Endothelial cell of umbilical vein (primary cell): ENCODE measurements at regions not wholly inside any gene's neighbourhood (a gene's known extent, or its start where the extent isn't known, plus 50 kb on each side); places are given as distances from the start of the nearest gene placed in this dataset.
"Not testable (repeated sequence)": the region's sequence is repeated elsewhere in the genome, so short reads cannot be mapped to it uniquely, and the experiment has no call there.

ENCODE experiments used
- BruUV-seq: library from RNA; stranded (reverse); fragments of 400-500 nt; replicated peaks from 2 replicates; lab custom pipeline; 2021; lab: Mats Ljungman, UMichigan
- CTCF ChIA-PET: fragments of 300-600, 350-600 bp; sonication (Branson Sonifier 250); formaldehyde crosslinking; loops from one replicate; lab custom pipeline; 2021; ENCODE audit warnings: antibody characterized with exemption, inconsistent platforms; lab: Charles Lee
- POLR2A ChIA-PET: fragments of 300-600, 350-600 bp; sonication (Branson Sonifier 250); formaldehyde crosslinking; loops from one replicate; lab custom pipeline; 2021; ENCODE audit warnings: antibody characterized with exemption, inconsistent platforms; lab: Charles Lee
- DNase-seq: peaks from one replicate; pipeline ENCODE4 v3.0.0-alpha.2; 2011; ENCODE audit warnings: low read depth, low spot score
- FAIRE-seq: peaks from 2 replicates; lab custom pipeline; 2011; peaks lifted over from hg19 to GRCh38; lab: Jason Lieb, UNC
- H2AFZ ChIP-seq: 2 replicates; pipeline ENCODE4 v1.6.0; 2012; ENCODE audit warnings: low read depth, low read length, control low read depth, inconsistent platforms
- H3K27ac ChIP-seq: 2 replicates; pipeline ENCODE4 v1.5.1; 2011; ENCODE audit warnings: low read depth, mild to moderate bottlenecking, control low read depth, low read length, moderate library complexity; ENCODE audit not compliant: insufficient read depth
- H3K27me3 ChIP-seq, 2 experiments: 2 replicates each; pipeline versions ENCODE4 v1.6.0 to v1.6.1; 2011; ENCODE audit warnings: low read length in 2 of 2, mixed read lengths in 1 of 2; ENCODE audit not compliant: control insufficient read depth in 2 of 2, insufficient read depth in 2 of 2
- H3K36me3 ChIP-seq, 2 experiments: 2 replicates in 1 of 2; 3 replicates in 1 of 2; pipeline ENCODE4 v1.5.1; 2011; ENCODE audit warnings: low read length in 2 of 2, mild to moderate bottlenecking in 1 of 2, moderate library complexity in 1 of 2; ENCODE audit not compliant: control insufficient read depth in 2 of 2, insufficient read depth in 2 of 2; ENCODE audit errors: extremely low read depth in 1 of 2
- H3K4me1 ChIP-seq: 3 replicates; pipeline ENCODE4 v1.5.1; 2011; ENCODE audit warnings: mild to moderate bottlenecking, low read length; ENCODE audit not compliant: control insufficient read depth, insufficient read depth; ENCODE audit errors: extremely low read depth
- H3K4me2 ChIP-seq: 2 replicates; pipeline ENCODE4 v1.6.1; 2011; ENCODE audit warnings: low read length, control low read depth, mixed read lengths; ENCODE audit not compliant: insufficient read depth
- H3K4me3 ChIP-seq, 3 experiments: fragments of 200-600 bp in 1 of 3; sonication (generic), shearing (Covaris generic) in 1 of 3; replicated peaks in 1 of 3; 2 replicates each; pipeline ENCODE4 v1.5.1; 2011 to 2016; ENCODE audit warnings: control low read depth in 3 of 3, low read length in 3 of 3, mild to moderate bottlenecking in 2 of 3, inconsistent platforms in 1 of 3, low read depth in 1 of 3, moderate library complexity in 1 of 3; ENCODE audit not compliant: insufficient read depth in 1 of 3
- H3K79me2 ChIP-seq: 2 replicates; pipeline ENCODE4 v1.6.0; 2012; ENCODE audit warnings: low read length, inconsistent platforms; ENCODE audit not compliant: control insufficient read depth, insufficient read depth
- H3K9ac ChIP-seq: replicated peaks from 2 replicates; pipeline ENCODE3; 2011; ENCODE audit warnings: low read length, control low read depth; ENCODE audit not compliant: insufficient read depth; ENCODE audit errors: extremely low read depth
- H3K9me1 ChIP-seq: replicated peaks from 3 replicates; pipeline ENCODE4 v1.6.0; 2011; ENCODE audit warnings: mild to moderate bottlenecking, low read length; ENCODE audit not compliant: control insufficient read depth, insufficient read depth; ENCODE audit errors: extremely low read depth
- H3K9me3 ChIP-seq: replicated peaks from 2 replicates; pipeline ENCODE4 v1.5.1; 2012; ENCODE audit warnings: low read length, inconsistent platforms; ENCODE audit not compliant: control insufficient read depth, insufficient read depth
- H4K20me1 ChIP-seq: replicated peaks from 2 replicates; pipeline ENCODE3; 2011; ENCODE audit warnings: mild to moderate bottlenecking, low read length; ENCODE audit not compliant: control insufficient read depth, insufficient read depth; ENCODE audit errors: extremely low read depth
- dilution Hi-C: fragments of 300-500 bp; cut with MboI; formaldehyde crosslinking; loops from one replicate; pipeline ENCODE4 v1.15.0; 2019; ENCODE audit warnings: low sequenced_read_pairs; ENCODE audit not compliant: extremely low pct_ligation_motif_present
- intact Hi-C: fragments of 100-400 bp; cut with micrococcal nuclease; formaldehyde crosslinking; loops from one replicate; pipeline ENCODE4 v1.10.0; 2022

- intact Hi-C loops = loop anchor here (10.0 kb wide), 1 partner anchor 304 kb away; no protein-coding TSS in a partner anchor
- DNase-seq, BruUV-seq, H3K9me1 ChIP-seq, H3K4me1 ChIP-seq, FAIRE-seq, H4K20me1 ChIP-seq, H3K9me3 ChIP-seq, H3K79me2 ChIP-seq, H3K27me3 ChIP-seq, H3K4me2 ChIP-seq, H3K9ac ChIP-seq, H3K4me3 ChIP-seq, H3K27ac ChIP-seq, CTCF ChIA-PET, H2AFZ ChIP-seq, POLR2A ChIA-PET, dilution Hi-C loops: not testable (repeated sequence)
- H3K36me3 ChIP-seq = peaks cover 6 to 12% of the 10 kb centered on the region in 2 experiments
Measured at GRCh38 chr3:195978585-195978984, 70.2 kb upstream of the TNK2 start.

GRCh38 chr3:195976876-195977275, 68.5 kb upstream of the TNK2 start:
- H3K9me1 ChIP-seq, POLR2A ChIA-PET, dilution Hi-C loops, H3K4me2 ChIP-seq, BruUV-seq, H3K27me3 ChIP-seq, DNase-seq, FAIRE-seq, H4K20me1 ChIP-seq, H3K36me3 ChIP-seq, H3K4me3 ChIP-seq, H3K27ac ChIP-seq, H2AFZ ChIP-seq, CTCF ChIA-PET, H3K9ac ChIP-seq, H3K79me2 ChIP-seq, H3K9me3 ChIP-seq, H3K4me1 ChIP-seq: not testable (repeated sequence)
- intact Hi-C loops = loop anchor here (10.0 kb wide), 1 partner anchor 302 kb away; no protein-coding TSS in a partner anchor

- POLR2A ChIA-PET = not testable (repeated sequence)
- intact Hi-C loops = loop anchor here (10.0 kb wide), 1 partner anchor 299 kb away; no protein-coding TSS in a partner anchor
Measured at GRCh38 chr3:195974281-195974680, 65.9 kb upstream of the TNK2 start.

GRCh38 chr3:195970873-195971272, 62.5 kb upstream of the TNK2 start:
- FAIRE-seq, H3K9ac ChIP-seq, H3K9me3 ChIP-seq, BruUV-seq, H3K4me1 ChIP-seq, H2AFZ ChIP-seq, dilution Hi-C loops, H3K36me3 ChIP-seq, CTCF ChIA-PET, H3K9me1 ChIP-seq, H3K4me2 ChIP-seq, H4K20me1 ChIP-seq, DNase-seq, POLR2A ChIA-PET, H3K27ac ChIP-seq, H3K27me3 ChIP-seq, H3K79me2 ChIP-seq, H3K4me3 ChIP-seq: not testable (repeated sequence)
- intact Hi-C loops = loop anchor here (10.0 kb wide), 1 partner anchor 296 kb away; no protein-coding TSS in a partner anchor

More at GRCh38 chr3:195974281-195974680, 65.9 kb upstream of the TNK2 start:
- H3K9me3 ChIP-seq, H3K4me1 ChIP-seq, H3K27ac ChIP-seq, H3K4me3 ChIP-seq, H3K27me3 ChIP-seq, FAIRE-seq, H3K9me1 ChIP-seq, H4K20me1 ChIP-seq, CTCF ChIA-PET, H3K9ac ChIP-seq, dilution Hi-C loops, DNase-seq, BruUV-seq, H3K79me2 ChIP-seq, H2AFZ ChIP-seq, H3K4me2 ChIP-seq: not testable (repeated sequence)
- H3K36me3 ChIP-seq = peaks cover 7 to 16% of the 10 kb centered on the region in 2 experiments
